A549 (cell line): ENCODE measurements at regions not wholly inside any gene's neighbourhood (a gene's known extent, or its start where the extent isn't known, plus 50 kb on each side); places are given as distances from the start of the nearest gene placed in this dataset.
A peak's percentile ranks its signal among the peaks of the same experiment; 100 is the strongest.

Experiments
- ATAC-seq, 2 experiments: fragments of 200-7000 bp in 1 of 2; fragments of >200 bp in 1 of 2; cut with Nextera tagmentation in 1 of 2; cut with Tn5 transposase in 1 of 2; 3 replicates each; pipeline versions ENCODE4 v1.8.0 to v1.9.1; 2018 to 2020; ENCODE audit warnings: mild to moderate bottlenecking in 1 of 2, moderate library complexity in 1 of 2
- CTCF ChIA-PET: fragments of 300-600 bp; sonication (Branson Sonifier 250); formaldehyde crosslinking; extraction: SDS; loops from one replicate; lab custom pipeline; 2021; ENCODE audit warnings: antibody characterized with exemption, inconsistent platforms; lab: Yijun Ruan, JAX
- POLR2A ChIA-PET: fragments of 350-600 bp; formaldehyde crosslinking; extraction: SDS; loops from one replicate; lab custom pipeline; 2021; ENCODE audit warnings: antibody characterized with exemption, inconsistent platforms; lab: Yijun Ruan, JAX
- DNase-seq, 2 experiments: peaks; one replicate each; pipeline versions ENCODE4 v3.0.0 to v3.0.0-alpha.2; 2011 to 2016; ENCODE audit warnings: low read depth in 1 of 2, low spot score in 1 of 2
- FAIRE-seq: peaks from 2 replicates; lab custom pipeline; 2011; peaks lifted over from hg19 to GRCh38; lab: Jason Lieb, UNC
- H3K27ac ChIP-seq, 2 experiments: fragments of >200 bp; sonication (Bioruptor Twin); formaldehyde crosslinking; 3 replicates each; pipeline ENCODE4 v1.5.1; 2016 to 2017
- H3K4me1 ChIP-seq: fragments of >200 bp; sonication (Bioruptor Twin); formaldehyde crosslinking; 3 replicates; pipeline ENCODE4 v1.6.1; 2016
- H3K4me2 ChIP-seq: fragments of >200 bp; sonication (Bioruptor Twin); formaldehyde crosslinking; 3 replicates; pipeline ENCODE4 v1.6.1; 2016
- H3K4me3 ChIP-seq: fragments of >200 bp; sonication (Bioruptor Twin); formaldehyde crosslinking; 3 replicates; pipeline ENCODE4 v1.5.1; 2016
- H3K9me3 ChIP-seq: fragments of >200 bp; sonication (Bioruptor Twin); formaldehyde crosslinking; 3 replicates; pipeline ENCODE4 v1.6.1; 2016
- CBX8 ChIP-seq: fragments of 200-600 bp; sonication (generic); IDR thresholded peaks from 2 replicates; pipeline ENCODE4 v1.6.1; 2016
- CTCF ChIP-seq: fragments of >200 bp; sonication (Bioruptor Twin); formaldehyde crosslinking; IDR thresholded peaks from 3 replicates; pipeline ENCODE4 v1.5.1; 2016
- E2F6 ChIP-seq: IDR thresholded peaks from 2 replicates; pipeline ENCODE4 v1.6.1; 2012; ENCODE audit warnings: low read depth, borderline replicate concordance
- EHF ChIP-seq: fragments of 250-450 bp; sonication (Bioruptor Pico); IDR thresholded peaks from 2 replicates; pipeline ENCODE4 v1.5.0; 2020; ENCODE audit warnings: mild to moderate bottlenecking
- ELK1 ChIP-seq: fragments of 150-350 bp; IDR thresholded peaks from 2 replicates; pipeline ENCODE4 v1.6.1; 2014; ENCODE audit warnings: low read depth, mild to moderate bottlenecking, low read length
- EP300 ChIP-seq, 2 experiments: fragments of >200 bp; sonication (Bioruptor Twin); formaldehyde crosslinking; IDR thresholded peaks; 2 replicates in 1 of 2; 3 replicates in 1 of 2; pipeline ENCODE4 v1.6.1; 2016 to 2017
- ESRRA ChIP-seq: fragments of 150-350 bp; IDR thresholded peaks from 2 replicates; pipeline ENCODE4 v1.6.1; 2014; ENCODE audit warnings: mild to moderate bottlenecking, low read length, borderline replicate concordance
- FOXS1 ChIP-seq: fragments of 250-450 bp; sonication (Bioruptor Pico); IDR thresholded peaks from 2 replicates; pipeline ENCODE4 v1.5.0; 2020; ENCODE audit warnings: mild to moderate bottlenecking, moderate library complexity
- GATA3 ChIP-seq: IDR thresholded peaks from 2 replicates; pipeline ENCODE4 v1.6.1; 2012; ENCODE audit warnings: borderline replicate concordance
- HOXB5 ChIP-seq: fragments of 250-450 bp; sonication (Bioruptor Pico); IDR thresholded peaks from 2 replicates; pipeline ENCODE4 v1.5.0; 2020; ENCODE audit warnings: mild to moderate bottlenecking, moderate library complexity
- MAFK ChIP-seq: fragments of 450-650 bp; IDR thresholded peaks from 2 replicates; pipeline ENCODE4 v1.6.1; 2014; ENCODE audit not compliant: partially characterized antibody
- NFE2L2 ChIP-seq: fragments of 150-350 bp; conservative IDR thresholded peaks from 2 replicates; pipeline ENCODE4 v1.6.1; 2014; ENCODE audit warnings: low read length
- NR3C1 ChIP-seq: fragments of >200 bp; sonication (Bioruptor Twin); formaldehyde crosslinking; IDR thresholded peaks from 3 replicates; pipeline ENCODE4 v1.6.1; 2017
- PBX3 ChIP-seq: IDR thresholded peaks from 2 replicates; pipeline ENCODE4 v1.6.1; 2012
- RAD21 ChIP-seq, 2 experiments: fragments of >200 bp in 1 of 2; sonication (Bioruptor Twin) in 1 of 2; formaldehyde crosslinking in 1 of 2; IDR thresholded peaks in 1 of 2; conservative IDR thresholded peaks in 1 of 2; 2 replicates in 1 of 2; 3 replicates in 1 of 2; pipeline ENCODE4 v1.6.1; 2012 to 2018; ENCODE audit warnings: inconsistent platforms in 1 of 2
- RCOR1 ChIP-seq: fragments of 150-350 bp; IDR thresholded peaks from 2 replicates; pipeline ENCODE4 v1.6.1; 2014; ENCODE audit warnings: antibody characterized with exemption, low read length, low read depth
- SMC3 ChIP-seq: fragments of >200 bp; sonication (Bioruptor Twin); formaldehyde crosslinking; IDR thresholded peaks from 3 replicates; pipeline ENCODE4 v1.6.1; 2018; ENCODE audit warnings: inconsistent platforms
- SREBF2 ChIP-seq: fragments of 450-650 bp; IDR thresholded peaks from 2 replicates; pipeline ENCODE4 v1.6.1; 2014; ENCODE audit warnings: mild to moderate bottlenecking, moderate library complexity
- TFCP2L1 ChIP-seq: fragments of 250-450 bp; sonication (Bioruptor Pico); IDR thresholded peaks from 2 replicates; pipeline ENCODE4 v1.5.0; 2021; ENCODE audit warnings: mild to moderate bottlenecking
- TP53 ChIP-seq: fragments of 250-450 bp; sonication (Bioruptor Pico); IDR thresholded peaks from 2 replicates; pipeline ENCODE4 v1.5.0; 2021; ENCODE audit warnings: mild to moderate bottlenecking, moderate library complexity
- ZSCAN20 ChIP-seq: fragments of 250-450 bp; sonication (Bioruptor Pico); IDR thresholded peaks from 2 replicates; pipeline ENCODE4 v1.8.0; 2022; ENCODE audit warnings: mild to moderate bottlenecking, moderate library complexity
- WGBS: methylation state at CpG from one replicate; pipeline ENCODE4 v1.1.6; 2017; ENCODE audit errors: missing lambda C conversion rate; 5-methylcytosine and 5-hydroxymethylcytosine counted together

- no peak for DNase-seq
- Histone ChIP-seq H3K4me3 (no peak overlapping the region), H3K4me2 (no peak overlapping the region), H3K27ac (no peak overlapping the region), H3K4me1 (peaks cover 14% of the 10 kb centered on the region), H3K9me3 (no peaks in the 10 kb centered on the region)
- TF ChIP-seq FOXS1 = no peak
- no peak for TF ChIP-seq ZSCAN20 (CRISPR knock-in tag)
- no peak for TF ChIP-seq NFE2L2
- TF ChIP-seq ESRRA = no peak
- ChIA-PET POLR2A (no interaction called here), CTCF (interaction anchor here (1.0 to 3.4 kb wide), 4 partner anchors 14 to 64 kb away, joined by 3 to 26 read pairs (median 10); no protein-coding TSS in a partner anchor)
- no peak for FAIRE-seq
- no peak for ATAC-seq
- 89% methylated on average over 8 of the region's 8 CpGs for WGBS
These were observed 88.0 kb upstream of the PFKP start for GRCh38 chr10:2979306-2979705.

GRCh38 chr10:2978574-2979273 lies 88.6 kb upstream of the PFKP start:
- TF ChIP-seq HOXB5 (CRISPR knock-in tag) = no peak
- TF ChIP-seq SREBF2 = no peak
- no peak for TF ChIP-seq RCOR1
- TF ChIP-seq MAFK = no peak
- no peak for TF ChIP-seq CBX8
- TF ChIP-seq EHF (CRISPR knock-in tag) = no peak
- TF ChIP-seq, all 56 proteins: peak for 0
- CTCF ChIA-PET = interaction anchor here (0.7 to 3.4 kb wide), 12 partner anchors 11 to 916 kb away, joined by 3 to 26 read pairs (median 10); no protein-coding TSS in a partner anchor
- FAIRE-seq = no peak
- ATAC-seq = no peak
- no peaks in the 10 kb centered on the region for H3K9me3 ChIP-seq
- peaks cover 14% of the 10 kb centered on the region for H3K4me1 ChIP-seq
- 85% methylated on average over 8 of the region's 8 CpGs for WGBS
- no peak overlapping the region for H3K4me2 ChIP-seq
- DNase-seq = no peak
- no peak overlapping the region for H3K4me3 ChIP-seq
- H3K27ac ChIP-seq = no peak overlapping the region
- POLR2A ChIA-PET = no interaction called here

GRCh38 chr10:2978111-2978510 lies 89.2 kb upstream of the PFKP start:
- WGBS = 27% methylated on average over 2 of the region's 2 CpGs
- Histone ChIP-seq H3K4me1 (peaks cover 14% of the 10 kb centered on the region), H3K9me3 (no peaks in the 10 kb centered on the region), H3K27ac (no peak overlapping the region), H3K4me3 (no peak overlapping the region), H3K4me2 (no peak overlapping the region)
- TF ChIP-seq TP53 (CRISPR knock-in tag) (no peak), SMC3 (peak; percentile 72), RAD21 (conservative IDR thresholded peaks at IDR 0.05 in 1 of 2, IDR thresholded peaks at IDR 0.05 in 1 of 2) (peak; percentile 83 to 90), EHF (CRISPR knock-in tag) (no peak), CTCF (peak; percentile 71)
- peak; percentile 84 to 90; a peak in 4 of 6 replicates for ATAC-seq
- peak; percentile 36 for FAIRE-seq
- POLR2A ChIA-PET = no interaction called here
- peak; percentile 62 to 75 for DNase-seq
- CTCF ChIA-PET = interaction anchor here (0.6 to 3.4 kb wide), 22 partner anchors 8 to 1057 kb away, joined by 3 to 26 read pairs (median 4); no protein-coding TSS in a partner anchor

- POLR2A ChIA-PET = no interaction called here
- CTCF ChIA-PET = interaction anchor here (1.4 kb wide), 1 partner anchor 69 kb away, joined by 5 read pairs; no protein-coding TSS in a partner anchor
- TF ChIP-seq ELK1 = no peak
- no peak for TF ChIP-seq EHF (CRISPR knock-in tag)
- no peak for TF ChIP-seq NR3C1
- no peak for TF ChIP-seq TFCP2L1 (CRISPR knock-in tag)
- no peak for TF ChIP-seq CTCF
- no peak for TF ChIP-seq EP300 (IDR thresholded peaks at IDR 0.05)
- TF ChIP-seq E2F6 = no peak
- no peak for TF ChIP-seq PBX3
- no peak for TF ChIP-seq GATA3
- Histone ChIP-seq H3K4me1 (no peaks in the 10 kb centered on the region), H3K4me2 (no peak overlapping the region), H3K9me3 (no peaks in the 10 kb centered on the region), H3K4me3 (no peak overlapping the region), H3K27ac (no peak overlapping the region)
- no peak for FAIRE-seq
- no peak for ATAC-seq
- 80% methylated on average over 12 of the region's 12 CpGs for WGBS
- DNase-seq = no peak
These were observed 92.7 kb upstream of the PFKP start for GRCh38 chr10:2974503-2975207.
